CD4-positive, CD25-positive, alpha-beta regulatory T cell (primary cell): ENCODE measurements at regions not wholly inside any gene's neighbourhood (a gene's known extent, or its start where the extent isn't known, plus 50 kb on each side); places are given as distances from the start of the nearest gene placed in this dataset.

ENCODE experiments used
- ATAC-seq, 2 donors: fragments of 150-1000 bp; cut with Tn5 transposase; one replicate each; pipeline ENCODE4 v1.10.0; 2021; ENCODE audit warnings: low read depth in 2 of 2, moderate number of reproducible peaks in 2 of 2, moderate library complexity in 1 of 2
- DNase-seq, 3 donors: peaks; one replicate each; pipeline versions ENCODE4 v3.0.0 to v3.0.0-alpha.2; 2012 to 2022; ENCODE audit warnings: mixed read lengths in 1 of 3
- H3K27ac ChIP-seq: one replicate; pipeline ENCODE4 v1.7.0; 2013; ENCODE audit warnings: mild to moderate bottlenecking, low read length; ENCODE audit not compliant: insufficient read depth, poor library complexity, severe bottlenecking
- H3K27me3 ChIP-seq: one replicate; pipeline ENCODE4 v1.7.0; 2013; ENCODE audit warnings: low read length; ENCODE audit not compliant: control insufficient read depth, insufficient read depth
- H3K36me3 ChIP-seq: one replicate; pipeline ENCODE4 v1.7.0; 2013; ENCODE audit warnings: mild to moderate bottlenecking, low read length, moderate library complexity; ENCODE audit not compliant: control insufficient read depth, insufficient read depth
- H3K4me1 ChIP-seq: 2 replicates; pipeline ENCODE4 v1.7.0; 2013; ENCODE audit warnings: mild to moderate bottlenecking, low read length; ENCODE audit not compliant: insufficient read depth, control insufficient read depth, poor library complexity, severe bottlenecking
- H3K4me3 ChIP-seq: one replicate; pipeline ENCODE4 v1.7.0; 2013; ENCODE audit warnings: low read depth, mild to moderate bottlenecking, low read length, moderate library complexity
- H3K9me3 ChIP-seq, 2 experiments: 1 replicate in 1 of 2; 2 replicates in 1 of 2; pipeline ENCODE4 v1.7.0; 2013; ENCODE audit warnings: low read length in 2 of 2, mild to moderate bottlenecking in 1 of 2, moderate library complexity in 1 of 2; ENCODE audit not compliant: control insufficient read depth in 2 of 2
- H3K27ac Mint-ChIP-seq, 3 donors: one replicate each; pipeline ENCODE4 v1.8.0; 2020 to 2022; ENCODE audit warnings: mild to moderate bottlenecking in 3 of 3, mixed read lengths in 3 of 3, moderate library complexity in 2 of 3
- H3K27me3 Mint-ChIP-seq: one replicate; pipeline ENCODE4 v1.8.0; 2022; ENCODE audit warnings: mild to moderate bottlenecking, mixed read lengths
- H3K36me3 Mint-ChIP-seq: one replicate; pipeline ENCODE4 v1.8.0; 2020; ENCODE audit warnings: mixed read lengths
- H3K4me1 Mint-ChIP-seq, 4 donors: one replicate each; pipeline ENCODE4 v1.8.0; 2020 to 2022; ENCODE audit warnings: mixed read lengths in 4 of 4, mild to moderate bottlenecking in 1 of 4
- H3K4me3 Mint-ChIP-seq, 4 donors: one replicate each; pipeline ENCODE4 v1.8.0; 2020 to 2022; ENCODE audit warnings: mild to moderate bottlenecking in 4 of 4, mixed read lengths in 4 of 4, moderate library complexity in 3 of 4
- H3K9me3 Mint-ChIP-seq, 7 donors: one replicate each; pipeline ENCODE4 v1.8.0; 2020 to 2022; ENCODE audit warnings: mixed read lengths in 7 of 7, mild to moderate bottlenecking in 3 of 7, moderate library complexity in 2 of 7

DNA sequence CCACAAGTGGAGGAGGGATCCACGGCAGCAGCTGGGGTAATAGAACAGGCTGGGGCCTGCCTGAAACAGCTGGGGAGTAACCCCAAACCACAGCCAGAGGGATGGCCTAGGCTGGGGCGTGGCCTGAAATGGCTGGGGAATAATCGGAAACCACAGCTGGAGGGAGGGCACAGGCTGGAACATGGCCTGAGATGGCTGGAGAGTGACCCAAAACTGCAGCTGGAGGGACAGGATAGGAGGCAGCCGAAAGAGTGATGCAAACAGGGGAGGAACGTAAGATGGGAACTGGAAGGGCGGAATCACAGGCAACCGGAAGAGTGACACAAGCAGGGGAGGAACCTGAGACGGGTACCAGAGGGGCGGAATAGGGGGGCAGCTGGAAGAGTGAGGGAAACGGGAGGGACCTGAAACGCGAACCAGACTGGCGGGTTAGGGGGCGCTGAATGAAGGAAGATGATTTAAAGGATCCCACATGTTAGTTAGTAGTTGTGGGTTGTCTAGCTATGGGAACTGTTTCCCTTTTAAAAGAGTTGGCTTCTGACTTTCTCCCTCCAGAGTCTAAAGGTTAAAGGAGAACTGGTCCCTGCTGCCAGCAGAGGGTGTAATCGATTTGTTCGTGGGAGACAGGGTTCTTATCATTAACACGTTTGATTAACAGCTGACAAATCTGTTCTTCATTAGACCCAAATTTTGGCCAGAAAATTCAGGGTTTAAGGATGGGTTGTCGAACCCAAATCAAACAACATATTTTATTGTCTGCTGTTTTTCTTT lies 71.7 kb upstream of the KDM5D start:
- H3K27ac ChIP-seq = no peak overlapping the region
- H3K4me1 ChIP-seq = no peaks in the 10 kb centered on the region
- peak overlapping the region in 1 of 4 donors; percentile 27 for H3K4me3 Mint-ChIP-seq
- ATAC-seq (no peak), DNase-seq (no peak)
- no peaks in the 10 kb centered on the region for H3K4me1 Mint-ChIP-seq
- no peaks in the 10 kb centered on the region for H3K9me3 Mint-ChIP-seq
- no peaks in the 10 kb centered on the region for H3K9me3 ChIP-seq
- H3K27ac Mint-ChIP-seq = no peak overlapping the region
- no peaks in the 10 kb centered on the region for H3K36me3 Mint-ChIP-seq
- H3K27me3 Mint-ChIP-seq = no peaks in the 10 kb centered on the region
- H3K27me3 ChIP-seq = no peaks in the 10 kb centered on the region
- H3K4me3 ChIP-seq = no peak overlapping the region
- H3K36me3 ChIP-seq = no peaks in the 10 kb centered on the region
